HG03558 (cell line): ENCODE measurements at regions not wholly inside any gene's neighbourhood (a gene's known extent, or its start where the extent isn't known, plus 50 kb on each side); places are given as distances from the start of the nearest gene placed in this dataset.

ENCODE experiments used
- ATAC-seq: cut with Tn5 transposase; IDR thresholded peaks from one replicate; pipeline ENCODE4 v1.9.1; 2021; ENCODE audit warnings: moderate number of reproducible peaks; ENCODE audit not compliant: unreplicated experiment; ENCODE audit errors: extremely low read depth

GRCh38 chr2:195326537-195326936, 330.5 kb upstream of the SLC39A10 start:
- no peak for ATAC-seq

GRCh38 chr2:195322324-195322723, 334.7 kb upstream of the SLC39A10 start:
- ATAC-seq = no peak

GRCh38 chr2:195320413-195320973, 336.5 kb upstream of the SLC39A10 start:
- ATAC-seq = peak; percentile 67

- no peak for ATAC-seq
These were observed 337.2 kb upstream of the SLC39A10 start for GRCh38 chr2:195319548-195320412.

- no peak for ATAC-seq
These were observed 337.9 kb upstream of the SLC39A10 start for GRCh38 chr2:195319112-195319460.

GRCh38 chr2:195318440-195319111, 338.4 kb upstream of the SLC39A10 start:
- no peak for ATAC-seq

GRCh38 chr2:195317550-195317949, 339.5 kb upstream of the SLC39A10 start:
- ATAC-seq = no peak

- no peak for ATAC-seq
These were observed 340.5 kb upstream of the SLC39A10 start for GRCh38 chr2:195316486-195316885.

- ATAC-seq = peak; percentile 41
These were observed 343.1 kb upstream of the SLC39A10 start for GRCh38 chr2:195313962-195314361.

GRCh38 chr2:195312662-195313061, 344.4 kb upstream of the SLC39A10 start:
- ATAC-seq = no peak

GRCh38 chr2:195308163-195308562, 348.9 kb upstream of the SLC39A10 start:
- no peak for ATAC-seq

- ATAC-seq = no peak
These were observed 349.3 kb upstream of the SLC39A10 start for GRCh38 chr2:195307751-195308150.

GRCh38 chr2:195304310-195304709, 352.7 kb upstream of the SLC39A10 start:
- ATAC-seq = no peak

- ATAC-seq = no peak
These were observed 356.4 kb upstream of the SLC39A10 start for GRCh38 chr2:195300631-195301030.

GRCh38 chr2:195299600-195299999, 357.4 kb upstream of the SLC39A10 start:
- ATAC-seq = no peak

- ATAC-seq = no peak
These were observed 360.5 kb upstream of the SLC39A10 start for GRCh38 chr2:195296490-195296889.

- no peak for ATAC-seq
These were observed 367.9 kb upstream of the SLC39A10 start for GRCh38 chr2:195289081-195289480.

GRCh38 chr2:195279840-195280427, 377.1 kb upstream of the SLC39A10 start:
- no peak for ATAC-seq

GRCh38 chr2:195270466-195271039, 386.5 kb upstream of the SLC39A10 start:
- ATAC-seq = no peak

GRCh38 chr2:195269220-195269619, 387.8 kb upstream of the SLC39A10 start:
- no peak for ATAC-seq

GRCh38 chr2:195257979-195258378, 399.0 kb upstream of the SLC39A10 start:
- no peak for ATAC-seq
